Ovary (tissue), 7 donors: ENCODE measurements at regions not wholly inside any gene's neighbourhood (a gene's known extent, or its start where the extent isn't known, plus 50 kb on each side); places are given as distances from the start of the nearest gene placed in this dataset.

Experiments used
- DNase-seq, 5 donors: peaks; one replicate each; pipeline ENCODE4 v3.0.0-alpha.2; 2019 to 2020
- H3K27ac ChIP-seq, 2 donors: fragments of 200-600 bp; one replicate each; pipeline versions ENCODE4 v1.5.1 to v1.8.0; 2019 to 2022
- H3K27me3 ChIP-seq: fragments of 200-600 bp; one replicate; pipeline ENCODE4 v1.8.0; 2022
- H3K36me3 ChIP-seq: fragments of 200-600 bp; sonication (generic); one replicate; pipeline ENCODE4 v1.5.1; 2019
- H3K4me1 ChIP-seq: one replicate; pipeline ENCODE4 v1.8.1; 2013; ENCODE audit warnings: mild to moderate bottlenecking, moderate library complexity; ENCODE audit not compliant: insufficient read depth
- H3K4me3 ChIP-seq: fragments of 200-600 bp; sonication (generic); one replicate; pipeline ENCODE4 v1.5.1; 2017
- H3K9me3 ChIP-seq, 2 donors: fragments of 200-600 bp in 1 of 2; sonication (generic) in 1 of 2; one replicate each; pipeline versions ENCODE4 v1.5.1 to v1.8.1; 2013 to 2019; ENCODE audit warnings: mild to moderate bottlenecking in 1 of 2, moderate library complexity in 1 of 2
- CTCF ChIP-seq, 3 donors: fragments of 450-650 bp in 2 of 3; fragments of 200-600 bp in 1 of 3; IDR thresholded peaks; one replicate each; pipeline versions ENCODE4 v1.5.1 to v1.8.0; 2016 to 2022; ENCODE audit warnings: antibody characterized with exemption in 3 of 3, mild to moderate bottlenecking in 1 of 3
- EP300 ChIP-seq: sonication (generic); formaldehyde crosslinking; IDR thresholded peaks from one replicate; pipeline ENCODE4 v1.6.1; 2017; ENCODE audit warnings: antibody characterized with exemption
- POLR2A ChIP-seq: fragments of 450-650 bp; IDR thresholded peaks from one replicate; pipeline ENCODE4 v1.6.1; 2017; ENCODE audit warnings: antibody characterized with exemption, mild to moderate bottlenecking, moderate library complexity
- WGBS, 3 donors: extraction: QIAGEN DNeasy Blood & Tissue Kit in 1 of 3; methylation state at CpG; one replicate each; pipeline versions ENCODE4 v1.1.5 to v1.1.7; 2013 to 2017; 5-methylcytosine and 5-hydroxymethylcytosine counted together
- intact Hi-C, 4 donors: fragments of 100-400 bp; cut with DNase I; formaldehyde crosslinking; loops; one replicate each; pipeline versions ENCODE4 v1.11.0 to v1.15.1; 2022 to 2023
- donor health status: DM: no; HTN: no; CAD: no; lungs with moderate emphysema.
- donor health status: DM: no; HTN: no; CAD: no.
- donor health status: Bipolar disorder and iron deficiency.
- donor health status: DM: no; HTN: no; CAD: no.
- donor health status: DM: yes; HTN: yes; CAD: no.

DNA sequence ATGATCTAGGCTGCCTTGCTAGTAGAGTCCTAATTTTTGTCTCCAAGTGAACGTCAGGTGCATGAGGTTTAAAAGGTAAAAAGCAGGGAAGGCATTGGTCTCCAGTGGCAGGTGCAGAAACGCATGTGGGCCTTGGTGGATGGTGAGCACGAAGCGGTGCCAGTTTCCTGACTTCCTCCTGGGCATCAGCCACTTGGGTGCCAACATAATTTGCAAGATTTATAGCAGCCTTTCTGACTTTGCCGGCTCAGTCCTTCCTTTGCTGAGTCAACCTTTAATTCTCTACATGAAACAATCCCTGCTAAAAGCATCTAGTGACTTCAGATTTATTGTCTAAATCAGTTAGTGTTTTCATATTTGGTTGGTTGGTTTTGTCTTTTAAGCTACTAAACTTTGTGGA lies 355.7 kb upstream of the TMEM132C start:
- Histone ChIP-seq H3K27me3 (no peaks in the 10 kb centered on the region), H3K9me3 (no peaks in the 10 kb centered on the region), H3K36me3 (no peaks in the 10 kb centered on the region), H3K4me3 (no peak overlapping the region), H3K4me1 (no peaks in the 10 kb centered on the region), H3K27ac (no peak overlapping the region)
- TF ChIP-seq EP300 (no peak), POLR2A (no peak), CTCF (IDR thresholded peaks at IDR 0.05) (no peak)
- intact Hi-C loops = no loop called here
- DNase-seq = no peak
- 75 to 80% (median 78%) methylated on average over 5 of the region's 5 CpGs for WGBS, 3 donors

- 85 to 92% (median 88%) methylated on average over 11 of the region's 11 CpGs for WGBS, 3 donors
- H3K27ac ChIP-seq = no peak overlapping the region
- H3K9me3 ChIP-seq = no peaks in the 10 kb centered on the region
- no peak overlapping the region for H3K4me3 ChIP-seq
- H3K36me3 ChIP-seq = no peaks in the 10 kb centered on the region
- no peaks in the 10 kb centered on the region for H3K27me3 ChIP-seq
- TF ChIP-seq POLR2A (no peak), CTCF (IDR thresholded peaks at IDR 0.05) (no peak), EP300 (no peak)
- intact Hi-C loops = no loop called here
- H3K4me1 ChIP-seq = no peaks in the 10 kb centered on the region
- no peak for DNase-seq
Observed at GRCh38 chr12:127912035-127912665, 354.8 kb upstream of the TMEM132C start.

- 93 to 96% (median 93%) methylated on average over 6 of the region's 6 CpGs for WGBS, 3 donors
- no peak overlapping the region for H3K27ac ChIP-seq
- intact Hi-C loops = no loop called here
- H3K4me3 ChIP-seq = no peak overlapping the region
- H3K9me3 ChIP-seq = no peaks in the 10 kb centered on the region
- DNase-seq = no peak
- TF ChIP-seq EP300 (no peak), POLR2A (no peak), CTCF (IDR thresholded peaks at IDR 0.05) (no peak)
- no peaks in the 10 kb centered on the region for H3K4me1 ChIP-seq
- H3K27me3 ChIP-seq = no peaks in the 10 kb centered on the region
- no peaks in the 10 kb centered on the region for H3K36me3 ChIP-seq
Observed at GRCh38 chr12:127923501-127923900, 343.5 kb upstream of the TMEM132C start.

DNA sequence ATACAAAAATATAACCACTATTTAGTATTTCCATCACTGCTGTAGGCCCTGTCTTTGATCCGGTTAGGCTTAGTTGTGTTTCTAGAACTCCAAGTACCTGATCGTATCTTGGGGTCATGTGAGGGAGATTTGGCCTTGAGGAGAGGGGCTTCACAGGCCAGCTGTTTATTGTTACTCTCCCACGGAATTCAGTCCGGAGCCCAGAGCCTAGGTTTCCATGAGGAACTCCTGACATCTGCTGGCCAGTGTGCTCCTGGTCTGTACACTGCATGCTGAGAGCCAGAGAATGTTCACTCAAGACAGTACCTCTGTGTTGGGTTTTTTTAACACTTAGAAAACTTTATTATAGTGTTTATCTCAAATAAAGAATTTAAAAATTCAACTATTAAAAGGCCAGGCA lies 341.0 kb upstream of the TMEM132C start:
- Histone ChIP-seq H3K27me3 (no peaks in the 10 kb centered on the region), H3K36me3 (no peaks in the 10 kb centered on the region), H3K27ac (no peak overlapping the region), H3K9me3 (no peaks in the 10 kb centered on the region), H3K4me3 (no peak overlapping the region), H3K4me1 (no peaks in the 10 kb centered on the region)
- intact Hi-C loops = no loop called here
- TF ChIP-seq EP300 = no peak
- no peak for TF ChIP-seq CTCF (IDR thresholded peaks at IDR 0.05)
- no peak for TF ChIP-seq POLR2A
- 0 to 4% (median 1%) methylated on average over 4 of the region's 4 CpGs for WGBS, 3 donors
- DNase-seq = peak in 1 of 5 donors; percentile 33
